Right lobe of liver (tissue), 4 donors: ENCODE measurements at regions not wholly inside any gene's neighbourhood (a gene's known extent, or its start where the extent isn't known, plus 50 kb on each side); places are given as distances from the start of the nearest gene placed in this dataset.

ENCODE experiments used
- POLR2A ChIP-seq: fragments of 450-650 bp; IDR thresholded peaks from one replicate; pipeline ENCODE4 v1.6.1; 2017; ENCODE audit warnings: antibody characterized with exemption, mild to moderate bottlenecking
- TF ChIP-seq, protein P1 (sequence below), 4 donors: fragments of 200-600 bp in 3 of 4; fragments of 450-650 bp in 1 of 4; IDR thresholded peaks; one replicate each; pipeline versions ENCODE4 v1.5.1 to v1.8.0; 2016 to 2022; ENCODE audit warnings: antibody characterized with exemption in 4 of 4, mild to moderate bottlenecking in 2 of 4
- donor health status: DM: no; HTN: no; CAD: no.
- donor health status: DM: no; HTN: no; CAD: no.
- donor health status: DM: no; HTN: yes; CAD: no.

GRCh38 chr3:82259994-82260393 lies 498.5 kb upstream of the GBE1 start:
- TF ChIP-seq, protein P1, sequence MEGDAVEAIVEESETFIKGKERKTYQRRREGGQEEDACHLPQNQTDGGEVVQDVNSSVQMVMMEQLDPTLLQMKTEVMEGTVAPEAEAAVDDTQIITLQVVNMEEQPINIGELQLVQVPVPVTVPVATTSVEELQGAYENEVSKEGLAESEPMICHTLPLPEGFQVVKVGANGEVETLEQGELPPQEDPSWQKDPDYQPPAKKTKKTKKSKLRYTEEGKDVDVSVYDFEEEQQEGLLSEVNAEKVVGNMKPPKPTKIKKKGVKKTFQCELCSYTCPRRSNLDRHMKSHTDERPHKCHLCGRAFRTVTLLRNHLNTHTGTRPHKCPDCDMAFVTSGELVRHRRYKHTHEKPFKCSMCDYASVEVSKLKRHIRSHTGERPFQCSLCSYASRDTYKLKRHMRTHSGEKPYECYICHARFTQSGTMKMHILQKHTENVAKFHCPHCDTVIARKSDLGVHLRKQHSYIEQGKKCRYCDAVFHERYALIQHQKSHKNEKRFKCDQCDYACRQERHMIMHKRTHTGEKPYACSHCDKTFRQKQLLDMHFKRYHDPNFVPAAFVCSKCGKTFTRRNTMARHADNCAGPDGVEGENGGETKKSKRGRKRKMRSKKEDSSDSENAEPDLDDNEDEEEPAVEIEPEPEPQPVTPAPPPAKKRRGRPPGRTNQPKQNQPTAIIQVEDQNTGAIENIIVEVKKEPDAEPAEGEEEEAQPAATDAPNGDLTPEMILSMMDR (IDR thresholded peaks at IDR 0.05): no peak
- no peak for TF ChIP-seq POLR2A
